ENCODE measurements at regions not wholly inside any gene's neighbourhood (a gene's known extent, or its start where the extent isn't known, plus 50 kb on each side); places are given as distances from the start of the nearest gene placed in this dataset.

GRCh38 chr20:51176876-51177275, 154.0 kb upstream of the KCNG1 start:
- no peak for DNase-seq (ENCODE audit: low read depth, low spot score)
- CTCF ChIA-PET, result interaction anchor here (1.1 kb wide), 1 partner anchor 11 kb away, joined by 3 read pairs; no protein-coding TSS in a partner anchor

GRCh38 chr20:51176446-51176845, 153.5 kb upstream of the KCNG1 start:
- ChIA-PET POLR2A (no interaction called here), CTCF (interaction anchor here (1.1 kb wide), 1 partner anchor 11 kb away, joined by 3 read pairs; no protein-coding TSS in a partner anchor)
- DNase-seq (ENCODE audit: low read depth, low spot score), result no peak
- no peak for TF ChIP-seq CTCF (IDR thresholded peaks at IDR 0.05; ENCODE audit: insufficient read depth, low read length, missing control alignments)
- no peak overlapping the region for H3K4me3 ChIP-seq (ENCODE audit: low read depth, low read length)

More at GRCh38 chr20:51176876-51177275, 154.0 kb upstream of the KCNG1 start:
- no peak overlapping the region for H3K4me3 ChIP-seq (ENCODE audit: low read depth, low read length)
- no peak for TF ChIP-seq CTCF (IDR thresholded peaks at IDR 0.05; ENCODE audit: insufficient read depth, low read length, missing control alignments)
- POLR2A ChIA-PET, result no interaction called here

- ChIA-PET CTCF (interaction anchor here (1.1 kb wide), 1 partner anchor 12 kb away, joined by 3 read pairs; no protein-coding TSS in a partner anchor), POLR2A (no interaction called here)
- no peak overlapping the region for H3K4me3 ChIP-seq (ENCODE audit: low read depth, low read length)
- TF ChIP-seq CTCF (IDR thresholded peaks at IDR 0.05; ENCODE audit: insufficient read depth, low read length, missing control alignments), result no peak
- no peak for DNase-seq (ENCODE audit: low read depth, low spot score)
These were observed 152.8 kb upstream of the KCNG1 start for GRCh38 chr20:51175724-51176123.

- ChIA-PET POLR2A (no interaction called here), CTCF (no interaction called here)
- TF ChIP-seq CTCF (IDR thresholded peaks at IDR 0.05; ENCODE audit: insufficient read depth, low read length, missing control alignments), result no peak
- no peak overlapping the region for H3K4me3 ChIP-seq (ENCODE audit: low read depth, low read length)
- no peak for DNase-seq (ENCODE audit: low read depth, low spot score)
These were observed 152.2 kb upstream of the KCNG1 start for GRCh38 chr20:51175156-51175555.

- H3K4me3 ChIP-seq (ENCODE audit: low read depth, low read length), result no peak overlapping the region
- DNase-seq (ENCODE audit: low read depth, low spot score), result no peak
- no peak for TF ChIP-seq CTCF (IDR thresholded peaks at IDR 0.05; ENCODE audit: insufficient read depth, low read length, missing control alignments)
- CTCF ChIA-PET, result interaction anchor here (0.6 kb wide), 1 partner anchor 10 kb away, joined by 3 read pairs; no protein-coding TSS in a partner anchor
- POLR2A ChIA-PET, result no interaction called here
These were observed 151.6 kb upstream of the KCNG1 start for GRCh38 chr20:51174536-51174935.

- ChIA-PET POLR2A (no interaction called here), CTCF (no interaction called here)
- TF ChIP-seq CTCF (IDR thresholded peaks at IDR 0.05; ENCODE audit: insufficient read depth, low read length, missing control alignments), result no peak
- H3K4me3 ChIP-seq (ENCODE audit: low read depth, low read length), result no peak overlapping the region
- DNase-seq (ENCODE audit: low read depth, low spot score), result no peak
These were observed 149.9 kb upstream of the KCNG1 start for GRCh38 chr20:51172558-51173428.

Data from AG04449 (cell line).